Pulmonary artery endothelial cell (primary cell): ENCODE measurements at regions not wholly inside any gene's neighbourhood (a gene's known extent, or its start where the extent isn't known, plus 50 kb on each side); places are given as distances from the start of the nearest gene placed in this dataset.

Experiments
- DNase-seq: peaks from one replicate; pipeline ENCODE4 v3.0.0-alpha.2; 2011; ENCODE audit warnings: low read depth, low spot score

GRCh38 chr5:158164296-158165047, 305.5 kb upstream of the CLINT1 start:
- DNase-seq, result no peak

- DNase-seq, result no peak
Measured at GRCh38 chr5:158163451-158164295, 304.7 kb upstream of the CLINT1 start.

- no peak for DNase-seq
Measured at GRCh38 chr5:158162479-158163034, 303.6 kb upstream of the CLINT1 start.

DNA sequence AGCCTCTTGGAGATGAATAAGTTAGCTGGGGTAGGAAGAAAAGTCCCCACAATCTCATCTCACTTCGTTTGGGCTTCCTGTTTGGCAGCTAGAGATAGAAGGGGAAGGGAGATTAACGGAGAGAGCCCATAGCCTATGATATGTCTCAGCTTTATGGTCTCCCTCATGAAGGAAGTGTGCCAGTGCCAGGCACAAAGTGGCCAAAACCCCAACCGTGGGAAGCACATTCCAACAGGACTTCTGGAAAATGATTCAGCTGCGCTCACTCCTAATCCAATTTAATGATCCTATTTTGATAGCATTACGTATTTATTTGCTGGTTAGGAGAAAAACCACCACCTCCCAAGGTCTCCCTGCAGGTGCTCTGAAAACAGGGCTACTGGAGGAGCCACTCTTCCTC, 303.1 kb upstream of the CLINT1 start:
- no peak for DNase-seq

- no peak for DNase-seq
Measured at GRCh38 chr5:158159621-158160020, 300.7 kb upstream of the CLINT1 start.

GRCh38 chr5:158155811-158156505, 297.0 kb upstream of the CLINT1 start:
- DNase-seq, result no peak

DNA sequence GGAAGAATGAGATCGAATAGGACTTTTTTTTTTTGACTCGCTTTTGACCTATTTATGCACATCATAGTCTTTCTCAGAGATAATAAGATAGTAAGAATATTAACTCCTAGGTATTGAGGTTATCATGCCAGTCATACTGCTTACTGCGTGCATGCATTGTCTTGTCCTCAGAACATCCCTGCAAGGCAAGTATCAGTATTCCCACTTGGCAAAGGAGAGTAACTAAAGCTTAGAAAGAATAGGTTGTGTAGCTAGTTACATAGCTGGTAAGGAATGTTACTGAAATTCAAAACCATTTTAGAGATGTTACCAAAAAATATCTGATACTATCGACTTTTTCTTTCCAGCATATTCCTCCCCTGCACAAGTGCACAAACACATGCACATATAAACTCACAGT, 296.1 kb upstream of the CLINT1 start:
- DNase-seq, result no peak

DNA sequence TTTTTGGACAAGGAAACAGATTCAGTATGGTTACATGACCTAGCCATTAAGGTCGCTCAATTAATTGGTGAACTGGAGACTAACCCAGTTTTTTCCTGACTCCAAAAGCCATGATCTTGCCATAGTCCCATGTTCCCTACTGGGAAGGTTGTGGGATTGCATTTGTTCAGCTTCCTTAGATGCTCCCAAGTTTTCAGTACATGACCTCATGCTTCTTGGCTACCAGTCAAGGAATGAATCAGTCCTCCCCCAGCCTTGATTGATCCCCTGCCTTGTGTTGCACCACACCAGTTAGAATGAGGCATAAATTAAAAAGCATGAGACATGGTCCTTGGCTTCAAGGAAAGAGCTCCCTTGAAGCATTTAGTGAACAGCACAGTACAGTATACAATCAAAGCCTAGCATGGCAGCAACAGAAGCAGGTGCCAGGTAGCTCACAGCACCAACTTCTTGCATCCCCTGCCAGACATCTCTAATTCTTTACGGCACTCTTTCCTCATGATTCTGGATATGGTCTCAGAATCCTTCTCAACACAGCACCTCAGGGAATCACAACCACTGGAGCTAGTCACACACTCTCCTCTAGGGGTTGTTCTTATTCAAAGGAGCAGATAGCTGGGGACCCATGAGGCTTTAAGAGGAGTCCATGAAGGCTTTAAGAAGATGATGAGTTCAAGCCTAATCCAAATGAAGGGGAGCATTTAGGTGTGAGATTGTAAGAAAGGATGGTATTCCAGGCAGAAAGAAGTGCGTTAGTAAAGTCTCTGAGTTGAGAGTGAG, 295.5 kb upstream of the CLINT1 start:
- no peak for DNase-seq

DNA sequence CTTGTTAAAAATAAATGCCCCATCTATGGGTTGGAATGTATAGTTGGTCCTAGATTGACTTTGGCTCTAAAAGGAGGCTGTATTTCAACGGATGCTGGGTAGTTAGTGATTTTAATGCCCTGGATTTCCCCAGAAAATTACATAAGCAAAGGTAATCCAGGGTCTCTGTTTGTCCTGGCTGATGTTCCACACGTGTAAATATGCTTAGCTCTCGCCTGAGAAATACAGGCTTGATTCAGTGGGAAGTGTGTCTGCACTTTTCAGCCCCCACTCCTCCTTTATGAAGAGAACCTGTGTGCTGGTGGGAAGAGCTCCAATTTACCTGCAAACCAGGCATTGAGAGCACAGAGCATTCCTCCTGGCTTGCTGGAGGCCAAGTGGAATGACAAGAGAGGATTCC, 294.6 kb upstream of the CLINT1 start:
- no peak for DNase-seq

GRCh38 chr5:158152136-158152535, 293.2 kb upstream of the CLINT1 start:
- no peak for DNase-seq

- DNase-seq, result no peak
Measured at GRCh38 chr5:158147227-158147626, 288.3 kb upstream of the CLINT1 start.

DNA sequence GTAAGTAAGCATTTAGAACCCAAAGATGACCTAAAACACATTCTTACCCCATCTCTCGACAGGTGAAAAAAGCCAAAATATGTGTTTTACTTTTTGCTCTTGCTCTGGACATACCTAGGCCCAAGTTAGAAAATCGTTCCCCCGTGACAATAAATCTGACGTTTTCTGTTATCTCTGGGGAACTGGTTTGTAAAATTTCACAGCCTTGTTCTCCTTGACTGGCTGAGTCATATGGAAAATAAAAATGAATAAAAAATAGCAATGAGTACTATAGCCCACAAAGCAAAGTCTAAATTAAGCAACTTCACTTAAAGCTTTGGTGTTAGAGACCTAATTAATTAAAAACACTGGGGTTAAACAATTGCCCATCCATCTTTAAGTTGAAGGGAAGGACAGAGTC, 286.9 kb upstream of the CLINT1 start:
- no peak for DNase-seq

DNA sequence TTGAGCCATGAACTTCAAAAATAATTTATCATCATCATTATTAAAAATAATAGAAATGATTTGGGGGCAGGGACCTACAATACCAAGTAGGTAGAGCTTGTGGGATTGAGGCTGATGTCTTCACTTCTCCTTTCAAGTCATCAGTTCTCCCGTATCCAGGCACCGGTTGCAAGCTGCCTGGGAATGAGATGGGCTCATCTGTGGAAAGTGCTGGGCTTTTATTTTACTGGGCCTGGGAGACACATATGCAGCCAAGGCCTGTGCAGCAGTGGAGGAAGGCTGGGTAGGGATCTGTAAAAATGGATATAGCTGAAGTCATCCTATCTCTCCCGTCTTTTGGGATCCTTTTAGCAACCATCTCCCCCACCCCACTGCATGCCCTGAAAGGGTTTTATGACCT, 284.1 kb upstream of the CLINT1 start:
- DNase-seq, result no peak

DNA sequence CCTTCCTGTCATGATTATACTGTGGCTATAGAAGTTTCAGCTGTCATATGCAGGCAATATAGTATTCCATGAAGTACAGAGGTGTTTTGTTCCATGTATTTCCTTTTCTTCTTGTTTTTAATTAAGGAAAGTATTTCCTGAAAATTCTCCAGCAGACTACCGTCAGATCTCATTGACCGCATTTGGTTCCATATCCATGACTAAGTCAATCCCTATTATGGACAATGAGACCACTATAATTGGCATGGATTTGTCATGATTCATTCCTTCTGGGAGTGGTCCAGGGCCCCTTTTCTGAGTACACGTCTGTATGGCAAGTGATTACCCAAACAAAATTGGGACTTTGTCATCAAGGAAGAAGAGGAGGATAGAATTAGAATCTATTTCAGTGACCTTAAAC, 283.2 kb upstream of the CLINT1 start:
- no peak for DNase-seq

GRCh38 chr5:158140120-158140731, 281.3 kb upstream of the CLINT1 start:
- DNase-seq, result no peak

GRCh38 chr5:158139161-158139560, 280.2 kb upstream of the CLINT1 start:
- DNase-seq, result no peak

- no peak for DNase-seq
Measured at GRCh38 chr5:158135682-158136179, 276.8 kb upstream of the CLINT1 start.

GRCh38 chr5:158133369-158133768, 274.4 kb upstream of the CLINT1 start:
- DNase-seq, result no peak

DNA sequence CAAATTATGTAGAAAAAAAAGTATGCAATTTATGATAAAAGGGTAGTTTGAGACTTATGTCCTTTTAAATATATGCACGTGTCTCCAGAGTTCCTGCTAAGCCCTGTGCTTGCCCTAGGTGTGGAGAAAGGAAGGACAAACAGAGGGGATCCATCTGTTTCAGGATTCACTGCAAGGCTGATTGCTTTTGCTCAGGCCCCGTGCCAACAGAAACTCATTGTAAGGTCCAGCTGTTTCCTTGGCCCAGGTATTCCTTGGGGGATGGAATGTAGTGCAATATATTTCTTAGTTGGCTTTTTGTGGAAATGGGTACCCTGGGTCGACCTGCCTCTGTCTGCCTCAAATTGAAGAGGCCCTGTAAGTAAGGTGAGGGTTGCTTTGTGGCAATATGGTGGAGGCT, 268.6 kb upstream of the CLINT1 start:
- no peak for DNase-seq
